Dermis microvascular lymphatic vessel endothelial cell (primary cell): ENCODE measurements at regions not wholly inside any gene's neighbourhood (a gene's known extent, or its start where the extent isn't known, plus 50 kb on each side); places are given as distances from the start of the nearest gene placed in this dataset.

ENCODE experiments used
- DNase-seq, 2 donors: peaks; one replicate each; pipeline versions ENCODE4 v3.0.0 to v3.0.0-alpha.2; 2010; ENCODE audit warnings: low read depth in 2 of 2

GRCh38 chr3:95615592-95616310 is 1198.6 kb upstream of the EPHA6 start:
- no peak for DNase-seq

- DNase-seq = no peak
Measured at GRCh38 chr3:95626107-95626506, 1188.3 kb upstream of the EPHA6 start.

DNA sequence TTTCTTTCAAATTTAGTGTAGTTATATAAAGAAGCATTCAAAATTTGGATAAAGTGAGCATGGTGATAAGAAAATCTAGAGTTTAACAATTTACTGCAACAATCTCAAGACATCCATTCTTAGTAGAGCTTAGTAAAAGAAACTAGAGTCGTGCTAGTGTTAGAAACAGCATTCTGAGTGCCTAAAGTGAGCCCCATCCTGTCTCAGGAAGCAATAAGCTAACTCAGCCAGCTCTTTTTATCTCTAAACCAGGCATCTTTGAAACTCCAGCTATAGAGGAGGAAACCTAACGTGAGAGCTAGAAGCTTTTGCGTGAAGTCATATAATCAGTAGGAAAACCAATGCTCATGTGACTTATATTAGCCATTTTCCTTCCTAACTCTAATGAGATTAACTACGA is 1187.1 kb upstream of the EPHA6 start:
- no peak for DNase-seq

DNA sequence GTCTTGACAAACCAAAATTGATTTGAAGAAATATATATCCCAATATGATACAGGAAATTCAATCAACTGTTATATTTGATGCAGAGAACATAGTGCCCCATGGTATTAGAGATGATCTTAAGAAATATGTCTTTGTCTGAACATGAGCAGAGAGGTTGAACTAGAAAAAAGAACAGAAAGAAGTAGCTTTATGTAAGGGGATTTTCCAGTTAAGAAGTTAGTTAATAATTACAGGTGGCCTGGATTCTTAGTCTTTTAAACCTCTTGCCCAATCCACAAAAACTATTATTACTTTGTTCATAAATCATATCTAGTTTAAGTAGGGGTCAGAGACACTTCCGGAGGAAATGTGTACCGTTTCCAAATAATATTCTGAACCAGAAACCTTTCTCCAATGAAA is 1186.7 kb upstream of the EPHA6 start:
- DNase-seq = no peak

GRCh38 chr3:95629802-95630201 is 1184.6 kb upstream of the EPHA6 start:
- DNase-seq = no peak

DNA sequence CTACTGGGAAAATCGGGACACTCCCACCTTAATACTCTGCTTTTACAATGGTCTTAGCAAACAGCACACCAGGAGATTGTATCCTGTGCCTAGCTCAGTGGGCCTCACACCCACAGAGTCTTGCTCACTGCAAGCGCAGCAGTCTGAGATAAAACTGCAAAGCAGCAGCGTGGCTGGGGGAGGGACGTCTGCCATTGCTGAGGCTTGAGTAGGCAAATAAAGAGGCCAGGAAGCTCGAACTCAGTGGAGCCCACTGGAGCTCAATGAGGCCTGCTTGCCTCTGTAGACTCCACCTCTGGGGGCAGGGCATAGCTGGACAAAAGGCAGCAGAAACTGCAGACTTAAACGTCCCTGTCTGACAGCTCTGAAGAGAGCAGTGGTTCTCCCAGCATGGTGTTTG is 1169.1 kb upstream of the EPHA6 start:
- no peak for DNase-seq

GRCh38 chr3:95654570-95655362 is 1159.6 kb upstream of the EPHA6 start:
- no peak for DNase-seq

DNA sequence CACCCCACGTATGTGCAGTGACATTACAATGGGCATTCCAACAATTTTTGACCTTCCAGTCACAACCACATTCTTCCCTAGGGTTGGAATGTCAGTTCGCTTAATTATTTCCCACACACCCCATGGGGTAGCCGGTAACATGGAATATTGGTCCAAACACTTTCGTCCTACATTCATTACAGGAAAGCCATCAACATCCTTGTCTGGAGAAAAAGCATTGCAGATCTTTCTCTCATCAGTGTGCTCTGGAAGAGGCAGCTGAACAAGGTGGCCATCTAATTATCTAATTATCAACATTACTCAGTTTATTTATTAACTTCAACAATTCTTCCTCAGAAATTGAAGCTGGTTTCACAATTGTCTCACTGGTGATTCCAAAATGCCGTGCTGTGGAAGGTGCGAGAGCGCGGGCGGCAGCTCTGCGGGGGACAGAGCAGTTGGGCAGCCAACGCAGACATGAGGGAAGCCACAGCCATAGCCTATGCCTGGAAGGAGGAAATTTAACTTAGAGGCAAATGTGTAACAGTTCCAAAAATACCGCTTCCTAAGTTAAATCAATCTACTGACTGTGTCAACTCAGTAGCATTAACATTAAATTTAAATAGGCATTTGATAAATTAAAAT is 1158.9 kb upstream of the EPHA6 start:
- no peak for DNase-seq

- DNase-seq = no peak
Measured at GRCh38 chr3:95670765-95671164, 1143.6 kb upstream of the EPHA6 start.

GRCh38 chr3:95673215-95673614 is 1141.2 kb upstream of the EPHA6 start:
- no peak for DNase-seq

- DNase-seq = no peak
Measured at GRCh38 chr3:95705786-95706418, 1108.5 kb upstream of the EPHA6 start.

- DNase-seq = no peak
Measured at GRCh38 chr3:95707268-95707667, 1107.1 kb upstream of the EPHA6 start.

- DNase-seq = no peak
Measured at GRCh38 chr3:95710684-95711083, 1103.7 kb upstream of the EPHA6 start.

- no peak for DNase-seq
Measured at GRCh38 chr3:95711789-95712188, 1102.6 kb upstream of the EPHA6 start.

DNA sequence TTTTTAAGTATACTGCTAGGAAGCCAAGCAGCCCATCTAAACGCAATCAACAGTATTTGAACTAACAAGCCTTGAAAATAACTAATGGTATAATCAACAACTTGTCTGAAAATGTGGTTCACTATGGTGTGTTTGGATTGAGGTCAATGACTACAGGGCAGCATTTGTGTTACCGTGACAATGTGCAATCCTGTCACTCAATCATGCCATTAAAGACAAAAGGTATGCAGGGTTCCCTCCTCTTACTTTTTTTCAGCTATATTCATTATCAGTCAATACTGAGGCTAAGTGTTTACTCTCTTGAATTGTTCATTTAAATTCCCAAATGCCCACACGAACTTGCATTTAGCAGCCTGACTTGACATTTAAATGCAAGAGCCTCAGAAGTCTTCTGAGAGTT is 1099.3 kb upstream of the EPHA6 start:
- DNase-seq = no peak

DNA sequence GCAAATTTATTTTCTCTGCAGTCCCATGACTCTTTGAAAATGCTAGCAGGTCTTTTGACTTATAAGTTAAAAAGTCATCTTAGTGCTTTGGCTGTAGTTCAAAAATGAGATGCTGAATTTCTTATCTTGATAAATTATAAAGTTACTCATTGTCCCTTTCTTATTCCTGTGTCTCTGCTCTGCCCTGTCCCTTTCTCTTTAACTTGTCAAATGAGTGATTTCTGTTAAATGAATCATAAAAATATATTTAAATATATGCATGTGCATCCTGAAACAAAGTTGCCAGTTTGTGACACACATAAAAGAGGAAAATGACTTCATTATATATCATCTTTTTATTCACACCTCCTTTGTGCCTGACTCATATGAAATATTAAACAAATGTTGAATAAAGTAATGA is 1097.3 kb upstream of the EPHA6 start:
- no peak for DNase-seq

- DNase-seq = no peak
Measured at GRCh38 chr3:95718168-95718567, 1096.2 kb upstream of the EPHA6 start.

GRCh38 chr3:95719481-95719880 is 1094.9 kb upstream of the EPHA6 start:
- DNase-seq = no peak

DNA sequence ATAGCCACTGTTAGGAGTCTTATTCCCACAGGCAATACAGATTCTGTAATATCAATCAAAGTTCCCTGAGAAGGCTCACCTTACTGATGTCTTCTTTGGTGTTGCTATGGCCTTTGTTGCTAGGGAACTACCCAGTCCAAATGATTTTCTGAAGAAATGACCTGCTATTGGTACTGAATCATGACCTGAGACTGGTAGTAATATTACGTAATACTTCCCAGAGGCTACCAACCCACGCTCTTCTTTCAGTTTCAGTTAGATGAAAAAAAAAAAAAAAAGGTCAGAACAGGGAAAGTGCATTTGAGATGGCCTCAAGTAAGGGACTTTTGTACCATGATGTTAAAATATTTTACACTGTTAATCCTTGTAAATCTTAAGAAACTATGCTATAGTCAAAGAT is 1092.5 kb upstream of the EPHA6 start:
- no peak for DNase-seq

GRCh38 chr3:95725770-95726169 is 1088.6 kb upstream of the EPHA6 start:
- no peak for DNase-seq

GRCh38 chr3:95731753-95732152 is 1082.6 kb upstream of the EPHA6 start:
- DNase-seq = no peak

- no peak for DNase-seq
Measured at GRCh38 chr3:95733336-95733735, 1081.1 kb upstream of the EPHA6 start.
